ENCODE measurements at regions not wholly inside any gene's neighbourhood (a gene's known extent, or its start where the extent isn't known, plus 50 kb on each side); places are given as distances from the start of the nearest gene placed in this dataset.

GRCh38 chrX:134711135-134711921 lies 53.1 kb upstream of the PLAC1 start:
- intact Hi-C loops (cut with micrococcal nuclease; ENCODE audit: unreplicated experiment) (no loop called here), in situ Hi-C loops (cut with HindIII; ENCODE audit: extremely low pct_ligation_motif_present, low pct_unique_long_range_greater_than_20kb) (no loop called here)
- Histone ChIP-seq H3K79me2 (ENCODE audit: insufficient read depth, low read length) (no peaks in the 10 kb centered on the region), H3K9ac (ENCODE audit: insufficient read depth, low read depth, low read length) (no peak overlapping the region), H3K4me1 (ENCODE audit: insufficient read depth, low read length) (peaks cover 20% of the 10 kb centered on the region), H3K27ac (ENCODE audit: extremely low read length, insufficient read depth, low read length) (no peak overlapping the region), H3K4me2 (ENCODE audit: low read depth, low read length) (no peak overlapping the region), H3K36me3 (replicated peaks in 1 of 2; ENCODE audit: control insufficient read depth in 1 of 2, insufficient read depth in 2 of 2, low read length in 2 of 2) (no peaks in the 10 kb centered on the region), H4K20me1 (ENCODE audit: insufficient read depth, low read length) (no peaks in the 10 kb centered on the region), H2AFZ (ENCODE audit: low read length) (no peak overlapping the region), H3K4me3 (replicated peaks in 1 of 3; ENCODE audit: insufficient read depth in 1 of 3, low read depth in 2 of 3, low read length in 3 of 3) (no peak overlapping the region), H3K9me3 (ENCODE audit: low read length) (no peaks in the 10 kb centered on the region), H3K27me3 (ENCODE audit: control insufficient read depth in 1 of 2, insufficient read depth in 2 of 2, low read length in 2 of 2) (no peaks in the 10 kb centered on the region)
- WGBS (ENCODE audit: low lambda C conversion rate): 0% methylated on average over 3 of the region's 3 CpGs
- ChIA-PET CTCF (ENCODE audit: low intra/inter-chr PET ratio, low total read pairs) (no interaction called here), POLR2A (no interaction called here)
- no peak for DNase-seq (ENCODE audit: low spot score)
- FAIRE-seq: no peak
- ATAC-seq: no peak
- BruUV-seq (replicated peaks): no TSS peak
- TF ChIP-seq ZNF660 (CRISPR knock-in tag; IDR thresholded peaks at IDR 0.05; ENCODE audit: borderline replicate concordance, low read depth) (no peak), ZNF766 (CRISPR knock-in tag; IDR thresholded peaks at IDR 0.05; ENCODE audit: borderline replicate concordance) (no peak), HBP1 (CRISPR knock-in tag; IDR thresholded peaks at IDR 0.05; ENCODE audit: low read depth) (no peak), ZNF101 (CRISPR knock-in tag; IDR thresholded peaks at IDR 0.05; ENCODE audit: borderline replicate concordance, low read depth) (no peak), HMGXB3 (CRISPR knock-in tag; IDR thresholded peaks at IDR 0.05; ENCODE audit: borderline replicate concordance) (no peak), ETS1 (CRISPR knock-in tag; IDR thresholded peaks at IDR 0.05) (no peak), ZNF749 (CRISPR knock-in tag; IDR thresholded peaks at IDR 0.05; ENCODE audit: borderline replicate concordance) (no peak), SRSF1 (optimal IDR thresholded peaks at IDR 0.05; ENCODE audit: low read depth, low read length) (no peak), ASH2L (IDR thresholded peaks at IDR 0.05; ENCODE audit: insufficient read length, low read depth, low read length) (no peak), RFX5 (IDR thresholded peaks at IDR 0.05; ENCODE audit: low read depth, low read length) (no peak), ZNF572 (CRISPR knock-in tag; IDR thresholded peaks at IDR 0.05) (no peak), FUBP1 (CRISPR knock-in tag; IDR thresholded peaks at IDR 0.05; ENCODE audit: borderline replicate concordance) (no peak), ATAD3A (CRISPR knock-in tag; IDR thresholded peaks at IDR 0.05) (no peak), MBNL3 (CRISPR knock-in tag; conservative IDR thresholded peaks at IDR 0.05) (no peak)
